Activated naive CD4-positive, alpha-beta T cell treated with anti-CD3 and anti-CD28 coated beads, Interleukin-2, amount 50 U/mL, for 16 hours (primary cell): ENCODE measurements at regions not wholly inside any gene's neighbourhood (a gene's known extent, or its start where the extent isn't known, plus 50 kb on each side); places are given as distances from the start of the nearest gene placed in this dataset.

Experiments
- DNase-seq: peaks from one replicate; pipeline ENCODE4 v3.0.0-alpha.2; 2020

- no peak for DNase-seq
Observed at GRCh38 chr20:60064554-60065196, 106.5 kb downstream of the CDH26 start.

DNA sequence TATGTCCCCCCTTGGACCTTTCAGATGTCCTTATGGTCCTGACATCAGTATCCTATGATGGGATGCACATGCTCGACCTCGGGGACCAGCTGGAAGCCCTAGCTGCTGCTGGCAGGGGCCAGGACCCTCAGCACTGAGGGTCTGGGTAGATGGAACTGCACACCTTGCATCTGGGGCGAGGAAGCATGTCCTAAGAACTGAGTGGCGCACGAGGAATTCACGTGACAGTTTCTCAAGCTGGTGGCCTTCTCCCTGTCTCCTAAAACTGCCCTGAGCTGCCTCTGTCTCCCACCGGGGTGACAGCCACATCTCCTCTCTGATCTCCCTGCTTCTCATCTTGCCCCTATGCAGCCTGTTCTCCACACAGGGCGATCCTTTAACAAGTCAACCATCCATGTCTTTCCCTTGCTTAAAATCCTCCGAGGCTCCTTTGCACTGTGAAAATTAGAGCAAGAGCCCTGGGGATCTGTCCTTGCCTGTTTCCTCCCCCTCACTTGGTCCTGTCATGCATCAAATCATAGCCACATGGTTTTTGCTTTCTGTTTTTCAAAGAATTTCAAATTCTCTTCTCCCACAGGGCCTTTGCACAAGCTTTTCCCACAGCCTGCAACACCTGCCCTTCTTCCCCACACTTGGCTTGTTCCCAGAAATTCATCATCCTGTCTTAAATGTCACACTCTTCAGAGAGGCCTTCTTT is 107.7 kb downstream of the CDH26 start:
- DNase-seq, result no peak

GRCh38 chr20:60066438-60066823 is 108.2 kb downstream of the CDH26 start:
- no peak for DNase-seq

DNA sequence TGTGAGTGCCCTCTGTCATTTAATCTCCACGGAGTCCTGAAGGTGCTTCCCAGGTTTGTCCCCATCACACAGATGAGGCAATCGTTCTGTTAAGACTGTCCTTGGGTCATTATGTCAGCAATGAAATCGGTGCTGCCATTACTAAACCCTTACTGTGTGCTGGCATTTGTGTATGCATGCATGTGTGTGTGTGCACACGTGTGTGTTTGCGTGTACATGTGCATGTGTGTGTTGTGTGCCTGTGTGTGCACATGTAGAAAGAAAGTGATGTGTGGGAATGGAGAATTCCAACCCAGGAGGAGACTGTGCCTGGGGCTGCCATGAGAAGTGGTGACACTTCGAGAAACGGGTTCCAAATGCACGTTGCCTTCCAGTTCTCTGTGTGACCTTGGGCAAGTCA is 110.3 kb downstream of the CDH26 start:
- no peak for DNase-seq

- DNase-seq, result no peak
Observed at GRCh38 chr20:60069656-60070055, 111.4 kb downstream of the CDH26 start.

DNA sequence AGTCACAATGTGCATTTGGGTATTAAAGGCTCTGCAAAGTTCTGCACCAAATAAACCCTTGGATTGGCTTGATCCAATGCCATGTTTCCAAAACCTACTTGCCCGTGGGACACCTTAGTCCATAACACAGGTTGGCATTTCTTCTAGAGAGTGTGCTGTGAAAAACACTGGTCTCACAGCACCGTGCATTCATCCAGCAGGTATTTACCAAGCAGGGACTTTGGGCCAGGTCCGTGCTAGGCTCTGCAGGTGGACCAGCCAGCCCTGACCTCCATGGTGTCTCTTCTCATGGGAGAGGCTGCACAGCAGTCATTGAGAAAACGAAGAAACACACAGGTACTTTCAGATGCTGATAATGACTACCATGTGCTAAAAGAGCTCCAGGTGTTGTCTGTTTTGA is 112.6 kb downstream of the CDH26 start:
- DNase-seq, result no peak

DNA sequence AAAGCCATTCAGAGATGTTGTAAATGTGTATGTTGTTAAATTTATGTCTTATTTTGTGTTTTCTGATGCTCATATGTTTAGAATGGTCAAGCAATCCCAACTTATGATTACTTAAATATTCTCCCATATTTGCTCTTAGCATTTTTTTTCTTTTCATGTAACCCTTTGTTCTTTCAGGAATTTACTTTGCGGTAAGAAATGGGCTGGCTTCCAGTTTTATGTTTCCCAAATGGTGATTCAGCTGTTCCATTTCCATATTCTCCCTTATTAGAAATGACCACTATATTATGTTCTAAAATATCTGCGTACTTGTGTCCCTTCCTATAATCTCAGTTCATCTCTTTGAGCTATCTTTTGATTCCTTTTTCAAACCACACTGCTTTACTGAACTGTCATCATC is 113.7 kb downstream of the CDH26 start:
- no peak for DNase-seq

GRCh38 chr20:60073086-60073485 is 114.9 kb downstream of the CDH26 start:
- DNase-seq, result no peak

- no peak for DNase-seq
Observed at GRCh38 chr20:60073504-60073903, 115.3 kb downstream of the CDH26 start.

DNA sequence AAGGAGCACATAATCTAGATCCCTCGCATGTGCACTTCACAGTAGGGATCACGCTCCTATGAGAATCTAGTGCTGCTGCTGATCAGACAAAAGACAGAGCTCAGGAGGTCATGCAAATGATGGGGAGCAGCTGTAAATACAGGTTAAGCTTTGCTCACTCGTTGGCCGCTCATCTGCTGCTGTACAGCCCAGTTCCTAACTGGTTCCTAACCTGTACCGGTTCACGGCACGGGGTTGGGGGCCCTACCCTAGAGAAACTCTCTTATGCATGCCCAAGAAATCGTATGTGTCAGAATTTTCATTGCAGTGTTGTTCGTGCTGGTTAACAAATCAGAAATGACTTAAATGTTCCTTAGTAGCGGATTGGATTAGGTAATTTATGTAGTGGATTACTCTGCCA is 116.1 kb downstream of the CDH26 start:
- no peak for DNase-seq

GRCh38 chr20:60078351-60079250 is 120.4 kb downstream of the CDH26 start:
- DNase-seq, result no peak

DNA sequence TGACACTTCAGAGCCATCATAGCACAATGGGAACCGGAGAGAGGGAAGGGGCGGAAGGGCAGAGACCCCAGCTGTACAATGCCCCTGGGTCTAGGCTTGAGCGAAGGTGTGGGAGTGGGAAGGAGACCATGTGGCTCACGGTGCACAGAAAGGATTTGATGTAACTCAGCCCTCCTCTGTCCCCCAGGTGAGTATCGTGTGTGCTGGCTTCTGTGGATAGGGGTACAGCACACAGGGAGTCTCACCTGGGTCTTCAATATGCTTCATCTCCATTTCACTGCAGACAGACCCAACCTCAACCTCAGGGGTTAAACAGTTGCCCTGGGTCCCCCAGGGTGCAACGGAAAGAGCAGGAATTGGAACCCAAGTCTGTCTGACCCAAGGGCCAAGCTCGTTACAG is 122.2 kb downstream of the CDH26 start:
- DNase-seq, result no peak

GRCh38 chr20:60085551-60086132 is 127.4 kb downstream of the CDH26 start:
- no peak for DNase-seq

- no peak for DNase-seq
Observed at GRCh38 chr20:60086821-60087562, 128.8 kb downstream of the CDH26 start.

- no peak for DNase-seq
Observed at GRCh38 chr20:60087563-60088105, 129.4 kb downstream of the CDH26 start.

DNA sequence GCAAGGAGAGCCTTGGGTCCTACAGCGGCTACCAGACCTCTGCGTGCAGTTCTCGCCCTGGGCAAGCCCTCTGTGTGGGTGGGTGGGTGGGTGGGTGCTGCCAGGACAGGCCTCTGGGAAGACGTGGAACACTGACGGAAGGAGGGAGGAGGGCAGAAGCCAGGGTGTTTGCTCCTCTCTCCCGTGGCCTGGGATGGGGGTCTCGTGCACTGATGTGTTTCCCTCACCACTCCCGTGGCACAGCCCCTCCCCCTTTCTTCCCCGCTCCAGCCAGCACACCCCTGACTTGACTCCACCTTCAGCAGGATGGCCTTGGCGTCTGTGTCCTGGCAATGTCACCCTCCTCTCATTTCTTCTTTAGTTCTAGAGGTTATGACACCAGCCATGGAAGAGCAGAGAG is 130.0 kb downstream of the CDH26 start:
- no peak for DNase-seq

DNA sequence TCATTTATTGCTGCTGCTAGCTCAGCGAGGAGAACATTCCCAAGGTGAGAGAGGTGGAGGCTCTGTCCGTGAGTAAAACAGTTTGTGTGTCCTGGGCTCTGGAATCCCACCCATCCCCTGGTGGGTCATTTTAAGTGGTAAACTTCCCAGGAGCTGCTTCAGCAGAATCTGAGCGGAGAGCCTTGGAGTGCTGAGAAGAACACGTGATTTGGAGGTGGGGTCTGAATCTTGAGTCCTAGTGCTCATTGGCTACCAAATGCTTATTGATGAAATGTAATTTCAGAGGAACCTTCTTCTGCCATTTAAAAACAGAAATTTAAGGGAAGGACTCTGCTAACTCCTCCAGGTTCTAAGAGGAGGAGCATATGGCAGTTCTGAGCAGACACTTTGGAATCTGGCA is 132.4 kb downstream of the CDH26 start:
- no peak for DNase-seq

DNA sequence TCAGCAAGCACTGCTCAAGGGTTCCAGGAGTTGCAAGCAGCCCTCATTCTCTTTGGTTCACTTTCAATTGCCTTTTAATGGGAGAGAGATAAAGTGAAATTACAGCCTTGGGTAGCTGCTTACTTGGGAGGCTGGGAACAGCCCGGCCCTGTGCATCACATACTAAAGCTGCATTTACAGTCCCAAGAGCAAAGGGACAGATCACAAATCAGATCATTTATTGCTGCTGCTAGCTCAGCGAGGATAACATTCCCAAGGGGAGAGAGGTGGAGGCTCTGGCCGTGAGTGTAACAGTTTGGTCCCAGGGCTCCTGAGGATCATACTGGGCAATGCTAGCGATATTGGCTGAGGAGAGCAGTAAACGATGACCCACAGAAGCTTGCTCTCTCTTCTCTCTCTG is 133.1 kb downstream of the CDH26 start:
- DNase-seq, result no peak

DNA sequence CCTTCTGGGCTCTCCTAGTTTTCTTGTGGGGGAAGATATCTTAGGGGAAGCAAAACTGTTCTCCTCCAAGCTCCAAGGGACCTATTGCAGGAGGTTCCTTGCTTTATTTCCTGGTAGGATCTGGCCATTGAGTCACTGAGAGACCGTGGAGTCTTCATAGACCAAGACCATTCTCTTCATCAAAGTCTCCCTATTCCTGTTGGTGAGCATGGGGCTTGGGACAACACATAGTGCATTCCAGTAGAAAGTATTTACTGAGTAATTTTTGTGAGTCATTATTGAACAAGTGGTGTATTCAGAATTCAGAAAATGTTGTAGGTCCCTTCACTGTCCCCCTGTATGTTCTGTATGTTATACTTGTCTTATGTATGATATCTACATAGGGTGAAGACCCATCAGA is 133.6 kb downstream of the CDH26 start:
- DNase-seq, result no peak

- no peak for DNase-seq
Observed at GRCh38 chr20:60092729-60093128, 134.5 kb downstream of the CDH26 start.

DNA sequence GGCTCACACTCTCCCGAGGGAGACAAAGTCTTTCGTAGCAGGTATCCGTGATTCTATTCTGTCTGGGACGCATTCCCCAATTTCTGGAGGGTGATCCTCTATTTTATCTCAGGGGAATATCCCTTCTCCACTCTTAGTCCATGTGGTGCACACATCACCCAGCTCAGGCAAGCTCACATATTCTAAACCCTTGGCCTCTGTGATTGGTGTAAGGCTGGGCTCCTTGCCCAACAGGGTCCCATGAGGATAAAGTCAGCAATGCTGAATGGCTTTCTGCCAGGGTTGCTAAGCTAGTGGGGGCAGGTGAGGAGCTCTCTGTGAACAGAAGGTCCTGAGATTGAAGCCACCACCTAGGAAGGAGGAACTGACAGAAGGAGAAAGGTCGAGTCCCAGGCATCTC is 137.2 kb downstream of the CDH26 start:
- DNase-seq, result no peak

- DNase-seq, result no peak
Observed at GRCh38 chr20:60096166-60096565, 137.9 kb downstream of the CDH26 start.

GRCh38 chr20:60097285-60097684 is 139.1 kb downstream of the CDH26 start:
- no peak for DNase-seq
